HG03196 (cell line): ENCODE measurements at regions not wholly inside any gene's neighbourhood (a gene's known extent, or its start where the extent isn't known, plus 50 kb on each side); places are given as distances from the start of the nearest gene placed in this dataset.
"Not testable (repeated sequence)": the region's sequence is repeated elsewhere in the genome, so short reads cannot be mapped to it uniquely, and the experiment has no call there.

Experiments
- ATAC-seq: cut with Tn5 transposase; IDR thresholded peaks from one replicate; pipeline ENCODE4 v1.9.1; 2021; ENCODE audit not compliant: unreplicated experiment

DNA sequence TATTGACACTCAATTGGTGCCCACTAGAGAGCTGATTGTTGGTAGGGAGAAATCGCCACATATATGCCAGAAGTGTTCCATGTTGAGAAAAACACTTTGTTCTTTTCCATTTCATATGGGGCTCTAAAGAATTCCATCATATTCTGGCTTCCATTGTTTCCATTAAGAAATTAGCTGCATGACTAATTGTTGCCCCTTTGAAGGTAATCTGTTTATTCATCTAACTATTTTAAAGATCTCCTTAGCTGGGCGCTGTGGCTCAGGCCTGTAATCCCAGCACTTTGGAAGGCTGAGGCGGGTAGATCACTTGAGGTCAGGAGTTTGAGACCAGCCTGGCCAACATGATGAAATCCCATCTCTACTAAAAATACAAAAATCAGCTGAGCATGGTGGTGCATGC is 109.9 kb downstream of the MRPL14 start:
- ATAC-seq: not testable (repeated sequence)

DNA sequence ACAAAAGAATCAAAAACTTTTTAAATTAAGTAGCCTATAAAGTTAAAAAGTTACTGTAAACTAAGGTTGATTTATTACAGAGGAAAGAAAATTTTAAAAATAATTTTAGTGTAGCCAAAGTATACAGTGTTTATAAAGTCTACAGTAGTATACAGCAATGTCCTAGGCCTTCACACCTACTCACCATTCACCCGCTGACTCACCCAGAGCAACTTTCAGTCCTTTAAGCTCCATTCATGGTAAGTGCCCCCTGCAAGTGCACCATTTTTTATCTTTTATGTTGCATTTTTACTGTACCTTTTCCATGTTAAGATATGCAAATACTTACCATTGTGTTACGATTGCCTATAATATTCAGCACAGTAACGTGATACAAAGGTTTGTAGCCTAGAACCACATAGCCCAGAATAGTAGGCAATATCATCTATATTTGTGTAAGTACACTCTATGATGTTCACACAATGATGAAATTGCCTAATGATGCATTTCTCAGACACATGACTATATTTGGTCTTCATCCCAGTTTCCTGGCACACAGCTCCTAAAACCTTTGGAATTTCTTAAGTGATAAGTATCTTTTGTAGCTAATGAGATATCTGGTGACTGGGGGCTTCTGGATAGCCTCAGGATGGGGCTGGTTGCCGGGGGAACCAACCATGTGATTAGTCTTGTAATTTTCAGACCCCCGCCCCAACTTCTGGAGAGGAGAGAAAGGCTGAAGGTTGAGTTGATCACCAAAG is 111.0 kb downstream of the MRPL14 start:
- no peak for ATAC-seq

DNA sequence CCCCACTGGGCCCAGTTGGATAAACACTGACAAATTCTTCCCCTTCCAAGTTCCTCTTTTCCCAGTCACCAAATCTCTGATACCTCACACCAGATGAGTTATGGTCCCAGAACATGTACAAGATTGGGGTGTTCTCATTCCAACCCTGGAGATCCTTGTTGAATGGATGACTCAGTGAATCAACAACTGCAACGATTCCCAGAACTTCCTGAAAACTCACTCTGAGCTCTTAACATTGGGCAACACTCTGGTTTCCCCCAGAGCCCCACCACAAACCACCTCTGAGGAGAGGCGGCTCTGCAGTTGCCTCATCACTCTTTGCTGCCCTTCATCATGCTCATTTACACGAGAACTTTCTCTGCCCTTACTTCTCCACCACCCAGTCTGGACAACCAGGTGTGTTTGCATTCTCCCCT is 115.2 kb downstream of the MRPL14 start:
- ATAC-seq: no peak

DNA sequence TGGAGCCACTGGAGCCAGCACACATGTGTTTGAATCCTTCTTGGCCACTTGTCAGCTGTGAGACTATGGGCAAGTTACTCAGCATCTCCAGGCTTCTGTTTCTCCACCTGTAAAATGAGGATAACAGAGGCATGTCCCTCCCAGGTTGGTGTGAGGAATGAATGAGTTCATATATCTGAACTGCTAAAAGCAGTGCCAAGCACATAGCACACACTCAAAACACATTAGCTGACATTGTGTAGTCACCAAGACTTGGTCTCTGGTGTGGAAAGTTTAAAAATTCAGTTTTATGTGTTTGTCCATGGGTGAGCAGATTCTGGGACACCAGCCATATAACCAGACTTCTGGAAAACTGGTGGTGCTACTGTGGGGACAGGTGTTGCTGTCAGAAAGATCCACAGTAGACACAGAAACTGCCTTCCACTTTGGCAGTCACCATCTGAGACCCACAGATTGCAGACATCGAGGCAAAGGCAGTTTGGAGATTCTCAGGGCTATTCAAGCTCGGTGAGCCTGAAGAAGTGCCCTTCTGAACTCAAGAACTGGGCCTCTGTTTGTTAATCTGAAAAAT is 115.8 kb downstream of the MRPL14 start:
- ATAC-seq: no peak

DNA sequence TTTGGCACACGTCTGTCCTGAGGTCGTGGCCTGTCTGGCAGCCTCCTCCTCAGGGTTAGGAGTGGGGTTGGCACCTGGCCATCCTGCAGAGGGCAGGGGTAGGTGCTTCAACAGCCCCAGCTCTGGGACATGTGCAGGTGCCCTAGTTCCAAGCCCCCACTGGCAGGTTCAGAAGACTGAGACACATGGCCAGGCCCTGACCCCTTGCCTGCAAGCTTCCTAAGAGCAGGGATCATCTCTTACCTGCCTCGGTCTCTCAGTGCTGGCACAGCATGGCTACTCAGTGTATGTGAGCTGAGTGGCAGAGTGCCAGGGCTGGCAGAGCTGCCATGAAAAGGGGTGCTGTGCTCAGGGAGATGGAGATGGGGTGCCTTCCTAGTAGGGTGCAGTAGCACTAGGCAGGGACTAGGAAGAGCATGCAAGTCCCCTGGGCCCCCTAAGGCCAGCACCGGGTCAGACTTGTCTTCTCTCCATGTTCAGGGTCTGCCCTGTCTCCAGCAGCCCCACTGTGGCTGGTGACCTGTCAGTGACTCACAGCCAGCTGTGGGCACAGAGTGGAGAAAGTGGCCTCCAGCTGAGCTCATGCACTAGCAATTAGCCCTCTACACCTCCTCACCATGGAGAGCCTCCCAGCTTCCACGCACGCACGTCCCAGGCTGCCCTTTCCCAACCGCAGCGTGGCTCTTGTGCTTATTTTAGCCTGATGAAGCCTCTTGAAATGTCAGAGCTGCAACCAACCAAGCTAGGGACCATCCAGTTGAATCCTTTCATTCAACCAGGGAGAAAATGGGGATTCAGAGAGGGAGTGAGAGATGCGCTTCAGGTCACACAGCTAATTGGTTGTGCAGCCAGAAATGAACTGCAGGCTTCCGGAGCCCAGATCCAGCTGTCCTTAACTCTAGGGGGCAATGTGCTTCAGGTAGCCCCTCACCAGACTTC is 116.6 kb downstream of the MRPL14 start:
- no peak for ATAC-seq

DNA sequence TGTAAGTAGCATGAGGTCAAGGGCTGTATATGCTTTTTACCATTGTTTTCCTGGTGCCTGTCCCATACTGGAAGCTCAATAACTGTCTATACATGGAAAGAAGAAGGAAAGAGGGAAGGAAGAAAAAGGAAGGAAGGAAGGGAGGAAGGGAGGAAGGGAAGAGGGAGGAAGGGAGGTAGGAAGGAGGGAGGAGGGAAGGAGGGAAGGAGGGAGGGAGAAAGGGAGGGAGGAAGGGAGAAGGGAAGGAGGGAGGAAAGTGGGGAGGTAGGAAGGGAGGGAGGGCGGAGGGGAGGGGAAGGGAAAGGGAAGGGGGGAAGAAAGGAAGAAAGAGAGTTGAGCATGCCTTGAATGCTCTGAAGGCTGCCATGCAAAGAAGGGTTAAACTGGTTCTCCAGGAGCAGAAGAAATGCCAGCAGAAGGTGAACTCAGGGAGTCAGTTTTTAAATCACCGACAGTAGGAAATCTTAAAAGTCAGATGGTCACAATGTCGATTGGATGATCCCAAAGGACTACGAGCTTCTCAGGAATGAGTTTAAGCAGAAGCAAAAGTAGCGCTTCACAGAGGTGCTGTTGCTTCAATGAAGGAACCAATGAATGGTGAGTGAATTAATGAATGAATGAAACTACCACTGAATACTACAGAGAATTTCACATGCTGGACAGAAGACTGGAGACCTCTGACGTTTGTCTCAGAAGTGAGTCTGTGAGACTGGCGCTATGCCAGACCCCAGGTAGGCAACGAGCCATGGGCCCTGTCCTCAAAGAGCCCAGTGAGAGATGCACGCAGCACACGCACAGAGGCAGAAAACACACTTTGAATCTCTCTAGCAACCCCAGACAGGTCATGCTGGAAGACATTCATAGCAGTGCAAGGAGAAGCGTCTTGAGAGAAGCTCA is 117.6 kb downstream of the MRPL14 start:
- no peak for ATAC-seq

DNA sequence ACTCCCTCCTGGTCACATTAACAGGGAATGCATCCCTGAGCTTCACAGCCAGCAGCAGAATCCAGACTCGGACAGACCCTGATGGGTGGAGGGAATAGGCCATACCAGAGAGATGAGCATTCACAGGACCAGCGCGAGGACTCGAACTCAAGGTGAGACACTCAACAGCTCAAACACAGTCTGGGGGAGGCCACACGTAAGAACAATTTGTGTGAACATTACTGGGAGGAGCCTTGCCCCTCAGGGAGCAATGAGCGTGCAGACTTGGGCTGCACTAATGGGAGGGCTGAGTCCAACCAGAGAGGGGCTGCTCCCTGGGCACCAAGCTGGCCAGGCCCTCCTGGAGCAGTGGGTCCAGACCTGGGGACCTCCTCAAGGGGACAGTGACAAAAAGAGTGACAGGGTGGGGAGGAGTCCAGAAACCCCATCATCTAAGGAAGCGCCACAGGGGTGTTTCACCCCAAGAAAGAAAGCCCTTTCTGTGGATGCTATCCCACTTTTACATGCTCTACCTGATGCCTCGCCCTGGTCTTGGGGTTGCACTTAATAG is 118.4 kb downstream of the MRPL14 start:
- ATAC-seq: no peak

DNA sequence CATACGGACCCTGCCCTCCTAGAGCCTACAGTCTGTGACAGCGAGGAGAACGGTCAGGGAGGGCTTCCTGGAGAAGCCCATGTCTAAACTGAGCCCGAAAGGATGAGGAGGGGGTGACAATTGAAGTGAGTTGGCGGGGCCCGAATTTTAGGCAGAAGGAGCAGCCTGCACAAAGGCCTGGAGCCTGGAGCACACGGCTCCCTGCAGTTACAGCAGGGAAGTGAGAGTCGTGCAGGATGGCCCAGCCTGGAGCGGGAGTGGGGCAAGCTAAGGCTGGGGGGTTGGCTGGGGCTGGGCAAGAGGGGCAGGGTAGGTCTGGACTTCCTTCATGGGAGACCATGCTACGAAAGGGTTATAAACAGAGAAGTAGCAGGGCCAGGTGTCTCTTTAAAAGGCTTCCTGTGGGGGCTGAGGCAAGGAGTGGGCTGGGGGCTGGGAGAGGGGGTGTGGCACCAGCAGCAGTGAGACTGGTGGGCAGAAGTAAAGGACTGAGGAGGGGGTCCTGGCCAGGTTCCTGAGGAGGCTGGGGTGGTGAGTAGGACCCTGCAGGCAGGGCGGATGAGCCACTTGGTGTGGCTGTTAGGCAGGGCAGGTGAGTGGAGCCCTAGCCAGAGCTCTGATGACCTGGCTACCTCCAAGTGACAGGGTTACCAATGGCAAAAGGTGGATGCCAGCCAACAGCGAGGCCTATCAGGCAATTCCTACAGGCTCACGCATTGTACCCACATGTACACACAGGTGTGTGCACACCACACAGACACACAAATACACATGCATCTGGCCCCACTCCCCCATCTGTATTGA is 119.2 kb downstream of the MRPL14 start:
- ATAC-seq: no peak

DNA sequence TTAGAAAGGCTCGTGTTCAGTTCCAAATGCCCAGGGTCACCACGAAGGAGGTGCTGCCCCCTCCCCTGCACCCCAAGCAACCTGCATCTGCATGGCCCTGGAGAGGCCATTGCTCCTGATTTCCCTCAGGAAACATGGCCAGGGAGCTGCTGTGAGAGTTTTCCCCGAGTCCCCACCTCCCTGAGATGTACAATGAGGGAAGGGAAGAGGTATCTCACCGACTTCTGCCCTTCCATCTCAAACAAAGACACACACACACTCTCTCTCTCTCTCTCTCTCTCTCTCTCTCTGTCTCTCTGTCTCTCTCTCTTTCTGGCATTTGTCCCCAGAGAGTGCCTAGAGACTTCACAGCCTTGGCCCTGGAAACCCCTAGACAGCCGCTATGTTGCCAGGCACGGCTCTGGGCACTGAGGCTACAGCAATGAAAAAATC is 120.4 kb downstream of the MRPL14 start:
- no peak for ATAC-seq

DNA sequence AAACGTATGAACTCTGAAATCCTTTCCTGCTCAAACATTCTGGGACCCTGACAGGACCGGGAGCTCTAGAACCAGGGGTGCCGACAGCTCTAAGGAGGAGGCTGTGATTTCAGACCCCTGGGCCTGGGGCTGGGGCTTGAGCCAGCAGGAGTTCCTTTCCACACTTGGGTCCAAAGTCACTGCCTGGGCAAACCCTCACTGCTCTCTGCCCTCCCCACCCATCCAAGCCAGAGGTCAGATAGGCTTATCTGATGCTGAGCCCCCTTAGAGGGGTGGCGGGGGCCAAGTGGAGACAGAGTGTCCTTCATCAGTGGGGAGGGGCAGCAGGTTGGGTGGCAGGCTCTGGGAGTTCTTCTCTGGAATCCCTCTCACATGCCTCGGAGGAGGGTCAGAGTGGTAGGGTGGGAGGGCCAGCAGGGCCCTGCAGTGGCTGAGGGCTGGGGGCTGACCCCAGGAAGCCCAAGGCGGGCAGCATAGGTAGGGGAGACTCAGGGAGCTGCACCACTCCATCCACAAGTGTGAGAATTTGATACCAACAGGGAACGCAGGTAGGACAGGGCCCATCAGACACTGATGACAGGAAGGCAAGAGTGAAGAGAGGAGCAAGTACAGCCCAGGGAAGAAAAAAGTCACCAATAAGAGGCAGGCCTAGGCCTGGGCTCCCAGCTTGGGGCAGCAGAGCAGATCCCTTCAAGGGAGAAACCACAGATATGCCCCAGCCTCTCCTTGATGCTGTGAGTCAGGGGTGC is 121.0 kb downstream of the MRPL14 start:
- no peak for ATAC-seq

DNA sequence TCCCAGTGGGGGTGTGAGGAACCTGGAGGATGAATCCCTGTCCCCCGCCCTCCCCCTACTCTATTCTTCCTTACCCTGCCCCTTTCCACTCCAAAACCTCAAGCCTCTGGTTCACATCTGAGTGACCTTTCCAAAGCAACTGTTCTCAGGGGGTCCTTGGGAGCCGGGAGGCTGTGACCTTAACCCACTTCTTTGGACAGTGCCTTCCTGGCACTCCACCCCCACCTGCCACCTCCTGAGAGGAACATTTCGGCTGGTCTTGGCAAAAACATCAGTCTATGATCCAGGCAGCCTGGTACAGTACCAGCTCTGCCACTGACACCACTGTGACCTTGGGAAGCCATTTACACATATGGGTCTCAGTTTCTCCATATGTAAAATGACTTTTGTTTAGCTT is 121.7 kb downstream of the MRPL14 start:
- ATAC-seq: no peak

DNA sequence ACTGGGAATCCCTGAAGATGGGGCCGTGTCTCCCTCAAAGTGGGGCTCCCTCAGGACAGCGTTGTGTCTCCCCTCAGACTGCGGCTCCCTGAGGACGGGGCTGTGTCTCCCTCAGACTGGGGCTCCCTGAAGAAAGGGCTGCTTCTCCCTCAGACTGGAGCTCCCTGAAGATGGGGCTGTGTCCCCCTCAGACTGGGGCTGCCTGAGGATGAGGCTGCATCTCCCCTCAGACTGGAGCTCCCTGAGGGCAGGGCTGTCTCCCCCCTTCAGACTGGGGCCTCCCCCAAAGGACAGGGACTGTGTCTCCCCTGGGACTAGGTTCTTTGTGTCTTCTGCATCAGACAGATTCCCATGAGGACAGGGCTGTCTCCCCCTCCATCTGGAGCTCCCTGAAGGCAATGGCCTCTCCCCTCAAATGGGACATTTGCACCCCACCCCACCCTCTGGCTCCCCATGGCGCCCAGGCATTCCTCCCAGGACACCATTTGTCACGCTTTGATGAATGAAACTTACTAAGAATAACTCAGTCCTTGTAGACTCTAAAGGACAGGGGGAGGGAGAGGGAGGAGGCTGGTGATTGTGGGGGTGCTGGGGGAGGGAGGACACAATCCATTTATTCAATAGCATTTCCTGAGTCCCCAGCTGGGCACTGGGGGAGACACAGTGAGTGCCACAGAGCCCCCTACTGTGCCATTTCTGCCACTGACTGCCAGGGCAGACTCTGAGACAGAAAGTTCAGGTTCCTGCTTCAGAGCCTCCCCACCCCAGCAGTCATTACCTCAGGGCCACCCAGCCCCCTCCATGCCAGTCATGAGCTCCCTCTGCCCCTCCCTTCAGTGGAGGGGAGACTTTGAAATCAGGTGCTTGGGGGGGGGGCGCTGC is 122.4 kb downstream of the MRPL14 start:
- no peak for ATAC-seq

DNA sequence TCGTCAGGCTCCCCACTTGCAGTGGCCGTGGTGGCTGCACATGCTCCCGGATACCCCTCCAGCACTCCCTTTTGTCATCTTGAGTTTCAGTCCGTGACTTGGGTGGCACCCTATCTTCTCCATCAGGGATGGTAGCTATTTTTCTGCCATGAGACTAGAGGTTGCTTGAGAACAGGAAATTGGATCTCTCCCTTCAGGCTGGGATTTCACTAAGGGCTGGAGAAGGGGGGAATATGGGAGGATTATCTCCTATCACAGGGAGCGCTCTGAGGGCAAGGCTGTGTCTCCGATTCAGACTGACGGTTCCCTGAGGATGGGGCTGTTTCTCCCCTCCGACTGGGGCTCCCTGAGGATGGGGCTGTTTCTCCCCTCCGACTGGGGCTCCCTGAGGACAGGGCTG is 123.1 kb downstream of the MRPL14 start:
- no peak for ATAC-seq

DNA sequence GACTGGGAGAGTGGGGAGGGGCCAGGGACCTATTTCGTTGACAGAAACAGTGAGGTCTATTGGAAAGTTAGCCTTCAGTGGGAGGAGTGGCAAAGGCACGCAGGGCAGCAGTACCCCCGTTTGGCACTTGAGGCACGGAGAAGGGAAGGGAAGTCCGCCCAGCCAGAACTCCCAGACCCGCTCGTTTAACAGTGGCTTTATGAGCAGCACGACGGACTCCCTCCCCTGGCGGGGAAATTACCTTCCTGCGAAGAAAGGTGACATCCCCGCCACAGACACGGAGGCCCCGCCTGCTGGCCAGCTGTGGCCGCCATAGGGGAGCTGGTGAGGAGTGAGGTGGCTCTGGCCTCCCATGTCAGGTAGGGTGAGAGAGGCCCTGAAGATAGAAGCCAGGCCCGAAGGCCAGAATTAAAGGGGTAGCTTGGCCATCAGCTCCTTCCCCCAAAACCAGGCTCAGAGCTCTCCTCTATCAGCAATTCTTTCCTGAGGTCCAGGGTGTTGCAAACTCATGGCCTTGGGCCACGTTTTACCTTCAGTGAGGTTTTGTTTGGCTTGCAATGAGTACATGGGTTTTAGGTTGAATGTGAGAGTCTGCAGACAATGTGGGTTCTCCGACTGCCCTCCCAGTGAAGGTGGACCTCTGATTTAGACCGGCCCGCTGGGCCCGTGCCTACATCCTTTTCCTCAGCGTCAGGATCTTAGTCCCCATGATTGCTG is 123.7 kb downstream of the MRPL14 start:
- no peak for ATAC-seq

DNA sequence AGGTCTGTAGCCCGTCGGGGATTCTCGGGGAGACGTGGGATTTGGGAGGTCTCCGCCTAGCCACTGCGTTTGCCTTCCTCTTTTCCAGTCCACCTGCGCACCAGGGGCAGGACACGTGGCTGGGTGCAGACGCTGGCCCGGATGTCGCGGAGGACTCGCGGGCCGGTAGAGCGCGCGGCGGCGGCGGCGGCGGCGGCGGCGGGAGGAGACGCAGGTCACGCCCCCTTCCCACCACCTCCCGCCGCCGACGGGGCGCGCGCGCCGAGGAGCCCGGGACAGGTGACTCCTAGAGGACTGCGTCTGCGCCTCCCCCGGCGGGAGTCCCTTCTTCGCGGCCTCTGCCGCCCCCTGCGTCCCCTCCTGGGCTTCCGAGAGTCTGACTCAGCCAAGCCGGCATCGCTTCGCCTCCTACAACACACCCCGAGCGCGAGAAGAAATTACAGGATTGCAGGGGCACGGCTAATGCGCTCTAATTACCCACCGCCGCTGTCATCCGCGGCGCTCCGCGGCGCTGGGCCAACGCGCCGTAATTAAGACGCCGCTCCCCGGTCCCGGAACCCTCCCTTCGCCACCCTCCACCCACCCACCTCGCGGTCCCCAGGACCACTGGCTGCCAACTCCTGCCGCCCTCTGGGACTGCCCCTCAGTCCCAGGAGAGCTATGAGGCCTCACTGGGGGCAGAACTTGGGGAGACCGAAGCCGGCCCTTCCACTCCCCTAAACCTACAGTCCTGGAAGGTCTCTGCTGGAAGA is 124.5 kb downstream of the MRPL14 start:
- ATAC-seq: no peak

DNA sequence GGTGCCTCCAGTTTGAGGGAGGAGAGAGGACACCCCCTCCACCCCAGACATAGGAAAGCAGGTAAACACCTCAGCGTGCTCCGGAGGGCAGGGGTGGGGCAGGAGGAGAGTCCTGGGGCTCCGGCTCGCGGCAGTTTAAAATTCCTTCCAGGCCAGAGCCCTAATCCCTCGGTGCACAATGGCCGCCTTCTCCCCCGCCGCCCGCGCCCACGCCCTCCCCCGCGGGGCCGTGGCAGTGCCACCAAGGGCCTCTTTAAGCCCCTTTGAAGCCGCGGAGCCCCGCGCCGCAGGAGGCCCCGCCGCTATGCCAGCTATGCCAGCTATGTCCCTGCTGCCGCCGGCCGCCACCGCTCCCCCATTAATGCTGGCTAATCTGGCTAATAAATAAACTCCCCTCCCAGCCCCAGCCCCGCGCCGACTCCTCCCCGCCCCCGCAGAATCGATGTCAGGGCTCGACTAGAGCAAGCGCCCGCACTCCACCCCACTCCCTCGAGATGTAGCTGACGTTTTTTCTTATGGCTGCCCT is 125.1 kb downstream of the MRPL14 start:
- no peak for ATAC-seq
